Left lung (tissue), 4 donors: ENCODE measurements at regions not wholly inside any gene's neighbourhood (a gene's known extent, or its start where the extent isn't known, plus 50 kb on each side); places are given as distances from the start of the nearest gene placed in this dataset.

Experiments
- ATAC-seq: fragments of 200-7000 bp; cut with Tn5 transposase; one replicate; pipeline ENCODE4 v1.9.1; 2020; ENCODE audit warnings: moderate library complexity
- DNase-seq, 4 donors: peaks; one replicate each; pipeline ENCODE4 v3.0.0-alpha.2; 2013 to 2020
- H3K27ac ChIP-seq, 2 donors: fragments of 200-600 bp; sonication (generic) in 1 of 2; one replicate each; pipeline versions ENCODE4 v1.5.0 to v1.8.0; 2020 to 2021
- H3K27me3 ChIP-seq, 2 donors: fragments of 200-600 bp; sonication (generic) in 1 of 2; one replicate each; pipeline versions ENCODE4 v1.5.0 to v1.8.0; 2020 to 2021
- H3K36me3 ChIP-seq, 2 donors: fragments of 200-600 bp; sonication (generic) in 1 of 2; one replicate each; pipeline versions ENCODE4 v1.5.0 to v1.8.0; 2020 to 2021
- H3K4me1 ChIP-seq, 2 donors: fragments of 200-600 bp; one replicate each; pipeline ENCODE4 v1.8.0; 2021
- H3K4me3 ChIP-seq, 2 donors: fragments of 200-600 bp; sonication (generic) in 1 of 2; one replicate each; pipeline versions ENCODE4 v1.5.0 to v1.8.0; 2020 to 2021; ENCODE audit warnings: mild to moderate bottlenecking in 1 of 2
- H3K9me3 ChIP-seq, 2 donors: fragments of 200-600 bp; sonication (generic) in 1 of 2; one replicate each; pipeline versions ENCODE4 v1.5.0 to v1.8.0; 2020 to 2021
- CTCF ChIP-seq, 2 donors: fragments of 200-600 bp; sonication (generic) in 1 of 2; IDR thresholded peaks; one replicate each; pipeline versions ENCODE4 v1.5.0 to v1.8.0; 2021; ENCODE audit warnings: antibody characterized with exemption in 2 of 2
- intact Hi-C, 2 donors: fragments of 100-400 bp; cut with DNase I; formaldehyde crosslinking; loops; one replicate each; pipeline versions ENCODE4 v1.11.2 to v1.14.2; 2022
- donor health status: DM: no; HTN: yes; CAD: no.
- donor health status: DM: no; HTN: no; CAD: no.

- Histone ChIP-seq H3K4me3 (no peak overlapping the region), H3K4me1 (no peaks in the 10 kb centered on the region), H3K36me3 (no peaks in the 10 kb centered on the region), H3K9me3 (no peaks in the 10 kb centered on the region), H3K27ac (no peak overlapping the region), H3K27me3 (no peaks in the 10 kb centered on the region)
- DNase-seq: no peak
- intact Hi-C loops: no loop called here
- TF ChIP-seq CTCF (IDR thresholded peaks at IDR 0.05): no peak
- no peak for ATAC-seq
These were observed 58.5 kb upstream of the CPEB2 start for GRCh38 chr4:14943749-14944148.

- no peak overlapping the region for H3K4me3 ChIP-seq
These were observed 49.9 kb upstream of the CPEB2 start for GRCh38 chr4:14952352-14952751.

More at GRCh38 chr4:14952352-14952751, 49.9 kb upstream of the CPEB2 start:
- DNase-seq (no peak), ATAC-seq (no peak)
- no peaks in the 10 kb centered on the region for H3K4me1 ChIP-seq
- H3K9me3 ChIP-seq: no peaks in the 10 kb centered on the region
- TF ChIP-seq CTCF (IDR thresholded peaks at IDR 0.05): no peak
- H3K27ac ChIP-seq: no peak overlapping the region
- intact Hi-C loops: no loop called here
- no peaks in the 10 kb centered on the region for H3K27me3 ChIP-seq
- no peaks in the 10 kb centered on the region for H3K36me3 ChIP-seq
